Hippocampal formation (tissue), 2 donors: ENCODE measurements at regions not wholly inside any gene's neighbourhood (a gene's known extent, or its start where the extent isn't known, plus 50 kb on each side); places are given as distances from the start of the nearest gene placed in this dataset.
"Not testable (repeated sequence)": the region's sequence is repeated elsewhere in the genome, so short reads cannot be mapped to it uniquely, and the experiment has no call there.

ENCODE experiments used
- DNase-seq, 2 donors: peaks; one replicate each; lab custom pipeline; 2025; lab: John Stamatoyannopoulos, UW

DNA sequence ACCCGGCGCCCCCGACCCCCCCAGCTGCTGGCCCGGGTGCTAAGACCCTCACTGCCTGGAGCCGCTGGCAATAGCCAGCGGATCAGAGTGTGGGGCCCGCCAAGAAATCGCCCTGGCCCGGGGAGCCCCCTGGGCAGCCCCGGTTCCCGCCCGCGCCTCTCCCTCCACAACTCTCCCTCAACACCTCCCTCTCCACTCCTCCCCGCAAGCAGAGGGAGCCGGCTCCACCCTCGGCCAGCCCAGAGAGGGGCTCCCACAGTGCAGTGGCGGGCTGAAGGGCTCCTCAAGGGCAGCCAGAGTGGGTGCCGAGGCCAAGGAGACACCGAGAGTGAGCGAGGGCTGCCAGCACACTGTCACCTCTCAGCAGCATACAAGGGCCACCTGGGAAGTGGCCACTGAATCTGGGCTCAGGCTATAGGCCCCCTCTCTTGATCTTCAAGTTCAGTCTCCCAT lies 385.5 kb downstream of the SEC14L1 start:
- no peak for DNase-seq

- peak in 1 of 2 donors; percentile 43 for DNase-seq
Measured at GRCh38 chr17:77526728-77527350, 386.1 kb downstream of the SEC14L1 start.

GRCh38 chr17:77527409-77527808 lies 386.6 kb downstream of the SEC14L1 start:
- DNase-seq, result peak in 1 of 2 donors; percentile 16

GRCh38 chr17:77527836-77528505 lies 387.2 kb downstream of the SEC14L1 start:
- no peak for DNase-seq

- no peak for DNase-seq
Measured at GRCh38 chr17:77528516-77529327, 388.0 kb downstream of the SEC14L1 start.

DNA sequence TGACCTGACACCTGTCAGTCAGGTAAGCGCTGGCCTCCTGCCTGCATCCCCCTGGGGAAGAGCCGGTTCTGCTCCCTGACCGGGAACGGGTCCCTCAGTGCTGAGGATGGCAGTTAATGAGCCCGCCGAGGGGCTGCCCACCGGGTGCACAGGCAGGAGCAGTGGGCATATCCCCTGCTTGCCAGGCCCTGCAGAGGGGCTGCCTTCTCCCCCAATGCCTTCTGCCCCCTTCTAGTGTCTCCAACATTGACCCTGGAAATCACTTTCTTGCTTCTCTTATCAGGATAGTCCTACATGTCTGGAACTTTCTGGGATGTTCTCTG lies 388.5 kb downstream of the SEC14L1 start:
- no peak for DNase-seq

DNA sequence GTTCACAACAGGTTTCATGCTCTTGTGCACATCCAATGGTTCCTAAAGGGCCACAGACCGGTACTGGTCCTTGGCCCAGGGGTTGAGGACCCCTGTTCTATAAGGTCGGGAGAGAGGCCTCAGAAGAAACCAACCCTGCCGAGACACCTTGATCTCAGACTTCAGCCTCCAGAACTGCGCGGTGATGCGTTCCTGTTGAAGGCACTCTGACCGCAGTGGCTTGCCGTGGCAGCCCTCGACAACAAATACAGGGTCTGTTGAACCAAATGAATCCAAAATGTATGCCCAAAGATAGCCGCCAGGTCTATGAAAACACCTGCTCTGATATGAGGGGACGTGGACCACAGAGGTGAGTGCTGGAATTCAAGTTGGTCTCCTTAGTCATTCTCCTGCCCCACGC lies 389.8 kb downstream of the SEC14L1 start:
- no peak for DNase-seq

GRCh38 chr17:77531002-77531401 lies 390.2 kb downstream of the SEC14L1 start:
- no peak for DNase-seq

GRCh38 chr17:77531641-77532040 lies 390.9 kb downstream of the SEC14L1 start:
- DNase-seq, result no peak

GRCh38 chr17:77533697-77534096 lies 392.9 kb downstream of the SEC14L1 start:
- DNase-seq, result not testable (repeated sequence)

- no peak for DNase-seq
Measured at GRCh38 chr17:77534137-77534536, 393.4 kb downstream of the SEC14L1 start.

DNA sequence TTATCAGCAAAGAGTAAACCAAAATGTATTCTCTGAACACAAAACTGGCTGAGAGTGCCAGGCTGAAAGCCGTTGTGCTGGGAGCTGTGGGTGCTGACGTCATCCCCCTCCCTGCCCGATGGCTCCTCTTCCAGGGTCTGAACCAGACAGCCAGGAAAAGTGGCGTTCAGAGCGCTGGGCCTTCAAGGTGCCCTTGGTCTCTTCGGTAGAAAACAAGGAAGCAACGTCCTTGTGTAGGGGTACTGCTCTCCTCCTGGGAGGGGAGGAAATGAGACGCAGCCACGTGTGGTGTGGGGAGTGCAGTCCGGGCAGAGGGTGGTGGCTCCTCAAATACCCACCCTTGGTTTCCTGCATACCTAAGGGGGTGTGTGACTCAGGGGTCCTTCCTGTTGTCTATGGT lies 394.7 kb downstream of the SEC14L1 start:
- DNase-seq, result no peak

GRCh38 chr17:77535892-77536291 lies 395.1 kb downstream of the SEC14L1 start:
- no peak for DNase-seq

DNA sequence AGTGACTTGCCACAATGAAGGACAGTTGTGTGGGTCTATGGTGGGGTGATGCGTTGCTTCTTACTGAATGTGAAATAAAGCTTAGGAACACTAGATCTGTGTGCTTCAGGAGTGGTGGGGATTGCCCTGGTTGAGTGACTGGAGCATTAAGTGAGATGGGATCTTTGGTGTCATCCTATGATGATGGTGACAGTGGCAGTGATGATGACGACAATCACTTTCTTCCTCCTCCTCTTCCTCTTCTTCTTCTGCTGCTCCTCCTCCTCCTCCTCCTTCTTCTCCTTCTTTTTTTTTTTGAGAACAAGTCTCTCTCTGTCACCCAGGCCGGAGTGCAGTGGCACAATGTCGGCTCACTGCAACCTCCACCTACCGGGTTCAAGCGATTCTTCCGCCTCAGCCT lies 396.8 kb downstream of the SEC14L1 start:
- DNase-seq, result no peak

DNA sequence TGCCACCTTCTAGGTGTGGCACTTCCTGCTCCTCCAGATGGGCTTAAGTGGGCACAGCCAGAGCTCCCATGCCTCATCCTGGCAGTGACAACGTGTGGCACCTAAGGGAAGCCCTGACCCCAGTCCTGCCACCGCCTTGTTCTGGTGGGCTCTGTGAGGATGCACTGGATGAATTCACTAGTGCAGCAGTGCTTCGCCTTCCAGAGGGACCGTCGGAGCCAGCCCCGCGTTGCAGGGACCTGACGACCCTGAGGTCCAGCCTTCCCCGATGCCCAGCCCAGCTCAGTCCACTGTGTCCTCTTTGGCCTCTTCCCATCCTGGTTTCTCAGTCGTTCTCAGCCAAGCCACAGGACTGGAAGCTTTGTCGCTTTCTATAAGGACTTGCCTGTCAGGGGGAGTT lies 399.8 kb downstream of the SEC14L1 start:
- DNase-seq, result no peak

DNA sequence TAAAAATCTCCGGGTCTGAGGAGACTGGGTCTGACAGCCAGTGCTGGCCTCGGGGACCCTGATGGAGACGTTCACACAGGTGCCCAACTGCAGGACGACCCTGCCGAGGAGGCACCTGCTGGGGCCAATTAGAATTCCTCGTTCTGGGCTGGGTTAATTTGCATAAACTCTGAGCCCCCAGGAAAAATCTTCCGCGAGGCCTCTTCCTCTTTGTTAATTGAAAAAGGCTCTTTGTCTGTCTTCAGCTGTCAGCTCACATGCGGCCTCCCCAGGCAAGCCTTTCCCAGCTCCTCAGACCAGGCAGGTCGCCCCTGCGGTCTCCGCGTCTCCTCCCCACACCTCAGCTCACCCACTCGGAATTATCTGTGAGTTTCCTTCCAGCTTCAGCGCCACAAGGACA lies 400.2 kb downstream of the SEC14L1 start:
- no peak for DNase-seq

DNA sequence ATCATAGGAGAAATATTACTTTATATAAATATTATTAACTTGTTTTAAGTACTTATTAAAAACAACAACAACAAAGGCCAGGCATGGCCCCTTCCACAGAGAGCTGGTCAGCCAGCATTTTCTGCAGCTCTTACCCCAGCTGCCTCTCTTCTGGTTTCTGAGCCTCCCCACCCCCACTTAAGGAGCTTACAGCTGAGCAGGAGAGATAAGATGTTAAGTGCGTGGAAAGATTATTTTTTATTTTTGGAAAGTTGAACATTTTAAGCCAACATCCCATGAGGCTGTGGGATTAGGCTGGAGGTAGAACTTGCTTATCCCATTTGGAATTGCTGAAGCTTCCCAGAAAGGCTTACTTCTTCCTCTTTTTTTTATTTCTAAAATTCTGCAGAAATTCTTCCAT lies 401.2 kb downstream of the SEC14L1 start:
- DNase-seq, result no peak

DNA sequence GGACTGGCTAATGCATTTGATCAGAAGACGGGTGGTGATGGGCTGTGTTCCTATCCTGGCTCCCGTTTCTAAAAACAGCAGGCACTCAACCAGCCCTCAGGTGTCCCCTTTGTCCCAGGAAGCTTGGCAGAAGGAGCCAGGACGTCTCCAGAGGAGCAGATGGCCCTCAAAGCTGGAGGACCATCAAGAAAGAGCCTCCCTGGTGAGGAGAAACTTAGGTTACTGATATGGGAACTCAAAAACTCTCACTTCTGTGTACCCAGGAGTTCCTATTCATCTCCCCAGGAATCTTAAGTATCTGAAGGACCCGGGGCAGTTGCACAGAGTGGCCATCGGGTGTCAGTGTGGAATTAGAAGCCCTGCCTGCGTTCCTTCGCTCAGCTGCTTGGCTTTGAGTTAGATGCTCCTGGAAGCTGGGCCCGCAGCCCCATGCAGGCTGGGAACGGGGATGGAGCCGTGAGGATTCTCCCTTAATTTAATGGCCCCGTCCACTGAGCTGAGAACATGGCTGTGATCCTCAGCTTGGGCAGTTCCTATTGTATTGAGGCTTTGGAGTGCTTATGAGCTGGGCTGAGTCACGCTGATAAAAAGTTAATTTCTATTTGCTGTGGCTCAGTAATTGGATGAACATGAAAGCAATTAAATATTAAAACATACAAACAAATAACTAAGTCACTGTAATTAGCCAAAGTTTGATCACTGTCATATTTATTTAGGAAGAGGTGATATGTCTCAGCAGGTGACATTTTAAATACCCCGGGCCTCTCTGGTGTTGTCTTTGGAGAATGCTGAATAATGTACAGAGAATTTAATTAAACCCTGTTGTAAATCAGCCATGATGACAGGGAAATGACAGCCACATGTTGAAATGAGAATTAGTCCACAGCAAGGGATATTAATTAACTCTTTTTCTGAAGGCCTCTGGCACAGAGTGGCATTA lies 402.1 kb downstream of the SEC14L1 start:
- DNase-seq, result peak; percentile 68 to 87

GRCh38 chr17:77543801-77544200 lies 403.0 kb downstream of the SEC14L1 start:
- no peak for DNase-seq

GRCh38 chr17:77544347-77545110 lies 403.8 kb downstream of the SEC14L1 start:
- DNase-seq, result no peak

GRCh38 chr17:77546772-77547241 lies 406.0 kb downstream of the SEC14L1 start:
- DNase-seq, result no peak
